ENCODE measurements at regions not wholly inside any gene's neighbourhood (a gene's known extent, or its start where the extent isn't known, plus 50 kb on each side); places are given as distances from the start of the nearest gene placed in this dataset.

- Histone ChIP-seq H3K27me3 (ENCODE audit: control insufficient read depth in 2 of 2, insufficient read depth in 2 of 2, low read length in 2 of 2) (no peaks in the 10 kb centered on the region), H3K36me3 (ENCODE audit: control insufficient read depth in 2 of 3, insufficient read depth in 3 of 3, low read length in 3 of 3) (no peaks in the 10 kb centered on the region), H3K4me1 (ENCODE audit: control insufficient read depth in 2 of 2, insufficient read depth in 2 of 2, low read length in 2 of 2) (no peaks in the 10 kb centered on the region), H3K4me3 (ENCODE audit: low read length) (no peak overlapping the region), H3K27ac (ENCODE audit: low read depth, low read length) (no peak overlapping the region), H3K9me3 (ENCODE audit: control insufficient read depth in 2 of 3, low read length in 3 of 3) (no peaks in the 10 kb centered on the region)
- Mint-ChIP-seq H3K9me3 (peaks cover 0 to 4% (median 0%) of the 10 kb centered on the region in 11 donors), H3K4me3 (no peak overlapping the region), H3K27me3 (peaks cover 0 to 57% (median 0%) of the 10 kb centered on the region in 5 donors), H3K4me1 (peaks cover 0 to 4% (median 0%) of the 10 kb centered on the region in 7 donors), H3K27ac (no peak overlapping the region), H3K36me3 (no peaks in the 10 kb centered on the region)
- DNase-seq (no peak), ATAC-seq (no peak)
- ChIA-PET POLR2A (no interaction called here), CTCF (no interaction called here)
- intact Hi-C loops (cut with micrococcal nuclease), result no loop called here
These were observed 502.0 kb upstream of the MKI67 start for GRCh38 chr10:128628252-128628651.

DNA sequence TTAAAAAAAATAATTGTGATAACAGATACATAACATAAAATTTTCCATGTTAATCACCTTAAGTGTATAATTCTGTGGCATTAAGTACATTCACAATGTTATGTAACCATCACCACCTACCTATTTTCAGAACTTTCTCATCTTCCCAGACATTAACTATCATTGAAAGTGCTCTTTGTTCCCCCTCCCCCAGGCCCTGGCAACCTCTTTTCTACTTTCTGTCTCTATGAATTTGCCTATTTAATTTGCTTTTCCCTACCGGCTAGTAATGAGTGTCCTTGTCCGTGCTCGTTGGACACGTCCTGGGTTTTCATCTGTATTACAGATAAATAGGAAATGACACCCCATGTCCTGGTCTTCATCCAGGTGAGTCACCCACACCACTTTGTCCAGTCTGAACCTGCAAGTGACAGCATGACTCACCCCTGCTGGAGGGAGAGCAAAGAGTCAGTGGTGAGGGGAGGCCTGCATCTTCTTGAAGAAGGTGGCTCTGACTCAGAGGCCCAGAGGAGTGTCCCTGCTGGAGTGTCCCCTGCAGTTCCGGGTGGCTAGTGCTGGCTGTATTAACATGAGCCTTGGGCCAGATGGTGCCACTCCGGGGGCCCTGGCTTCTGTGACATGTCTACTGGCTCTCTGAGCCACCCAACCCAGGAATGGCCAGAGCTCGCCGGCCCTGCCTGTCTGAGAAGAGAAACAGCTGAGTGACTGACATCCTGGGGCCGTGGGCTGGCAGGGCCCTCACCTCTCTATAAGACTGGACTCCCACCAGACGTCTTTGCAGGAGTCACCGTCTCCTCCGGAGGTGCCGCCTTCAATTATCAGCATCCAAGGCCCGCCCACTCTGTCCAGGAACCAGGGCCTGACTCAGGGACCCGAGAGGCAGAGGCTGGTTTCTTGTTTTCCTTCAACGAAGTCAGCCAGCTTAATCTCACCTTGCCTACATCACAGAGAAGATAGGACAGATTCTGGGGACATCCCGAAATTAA, 503.2 kb upstream of the MKI67 start:
- intact Hi-C loops (cut with micrococcal nuclease), result loop anchor here in 1 of 2 donors (5.0 kb wide), 1 partner anchor 1498 kb away; no protein-coding TSS in a partner anchor
- Histone ChIP-seq H3K4me1 (ENCODE audit: control insufficient read depth in 2 of 2, insufficient read depth in 2 of 2, low read length in 2 of 2) (no peaks in the 10 kb centered on the region), H3K27me3 (ENCODE audit: control insufficient read depth in 2 of 2, insufficient read depth in 2 of 2, low read length in 2 of 2) (no peaks in the 10 kb centered on the region), H3K4me3 (ENCODE audit: low read length) (no peak overlapping the region), H3K27ac (ENCODE audit: low read depth, low read length) (no peak overlapping the region), H3K9me3 (ENCODE audit: control insufficient read depth in 2 of 3, low read length in 3 of 3) (no peaks in the 10 kb centered on the region), H3K36me3 (ENCODE audit: control insufficient read depth in 2 of 3, insufficient read depth in 3 of 3, low read length in 3 of 3) (no peaks in the 10 kb centered on the region)
- Mint-ChIP-seq H3K27ac (no peak overlapping the region), H3K27me3 (peaks cover 0 to 56% (median 5%) of the 10 kb centered on the region in 5 donors), H3K4me1 (peaks cover 0 to 4% (median 0%) of the 10 kb centered on the region in 7 donors), H3K9me3 (peaks cover 0 to 4% (median 0%) of the 10 kb centered on the region in 11 donors), H3K36me3 (no peaks in the 10 kb centered on the region), H3K4me3 (no peak overlapping the region)
- DNase-seq (no peak), ATAC-seq (no peak)
- ChIA-PET POLR2A (no interaction called here), CTCF (no interaction called here)

DNA sequence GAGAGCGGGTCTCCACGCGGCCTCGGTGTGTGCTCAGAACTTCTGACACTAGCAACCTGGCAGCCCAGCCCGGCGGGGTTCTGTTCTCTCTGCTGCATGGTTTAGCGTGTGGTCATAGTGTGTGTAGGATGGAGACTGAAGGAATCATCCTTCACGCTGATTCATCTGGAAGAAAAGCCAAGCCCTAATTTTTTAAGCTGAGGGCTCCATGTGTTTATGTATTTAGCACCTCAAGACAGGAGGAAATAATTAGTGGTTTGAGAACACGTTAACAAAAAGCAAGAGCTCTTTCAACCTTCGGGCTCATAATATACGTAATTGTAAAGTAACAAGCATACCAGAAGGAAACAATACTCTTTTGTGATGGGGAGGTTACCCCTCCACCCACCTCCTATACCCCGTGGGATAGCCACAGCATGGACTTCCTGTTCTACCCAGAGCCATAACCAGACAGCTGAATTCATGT, 504.6 kb upstream of the MKI67 start:
- peaks cover 0 to 4% (median 0%) of the 10 kb centered on the region in 11 donors for H3K9me3 Mint-ChIP-seq
- ChIA-PET CTCF (no interaction called here), POLR2A (no interaction called here)
- Histone ChIP-seq H3K4me3 (ENCODE audit: low read length) (no peak overlapping the region), H3K27ac (ENCODE audit: low read depth, low read length) (no peak overlapping the region), H3K36me3 (ENCODE audit: control insufficient read depth in 2 of 3, insufficient read depth in 3 of 3, low read length in 3 of 3) (no peaks in the 10 kb centered on the region), H3K27me3 (ENCODE audit: control insufficient read depth in 2 of 2, insufficient read depth in 2 of 2, low read length in 2 of 2) (no peaks in the 10 kb centered on the region), H3K4me1 (ENCODE audit: control insufficient read depth in 2 of 2, insufficient read depth in 2 of 2, low read length in 2 of 2) (no peaks in the 10 kb centered on the region), H3K9me3 (ENCODE audit: control insufficient read depth in 2 of 3, low read length in 3 of 3) (no peaks in the 10 kb centered on the region)
- no peak overlapping the region for H3K4me3 Mint-ChIP-seq
- H3K27me3 Mint-ChIP-seq, result peaks cover 0 to 56% (median 10%) of the 10 kb centered on the region in 5 donors
- H3K4me1 Mint-ChIP-seq, result peaks cover 0 to 4% (median 0%) of the 10 kb centered on the region in 7 donors
- ATAC-seq, result no peak
- H3K36me3 Mint-ChIP-seq, result no peaks in the 10 kb centered on the region
- intact Hi-C loops (cut with micrococcal nuclease), result loop anchor here in 1 of 2 donors (5.0 kb wide), 1 partner anchor 1496 kb away; no protein-coding TSS in a partner anchor
- no peak for DNase-seq
- no peak overlapping the region for H3K27ac Mint-ChIP-seq

DNA sequence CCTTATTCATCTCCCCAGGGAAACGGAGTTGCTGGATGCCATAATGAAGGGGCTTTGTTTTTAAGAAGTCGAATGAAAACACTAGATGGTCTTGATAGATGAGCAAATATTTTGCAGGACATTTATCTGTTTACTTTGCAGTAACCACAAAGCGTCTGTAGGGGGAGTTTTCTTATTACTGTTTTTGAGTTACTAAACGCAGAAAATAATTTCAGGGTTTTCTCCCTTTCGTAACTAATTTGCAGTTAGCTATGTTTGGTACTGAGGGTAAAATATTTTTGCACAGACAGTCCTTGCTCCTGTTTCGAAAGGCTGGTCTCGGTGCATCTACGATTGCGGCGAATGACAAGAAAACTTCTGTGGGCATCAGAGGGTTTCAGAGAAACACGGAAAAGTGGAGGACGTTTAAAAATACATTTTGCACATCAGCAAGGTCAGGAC, 505.6 kb upstream of the MKI67 start:
- Histone ChIP-seq H3K27me3 (ENCODE audit: control insufficient read depth in 2 of 2, insufficient read depth in 2 of 2, low read length in 2 of 2) (no peaks in the 10 kb centered on the region), H3K9me3 (ENCODE audit: control insufficient read depth in 2 of 3, low read length in 3 of 3) (no peaks in the 10 kb centered on the region), H3K27ac (ENCODE audit: low read depth, low read length) (no peak overlapping the region), H3K4me1 (ENCODE audit: control insufficient read depth in 2 of 2, insufficient read depth in 2 of 2, low read length in 2 of 2) (no peaks in the 10 kb centered on the region), H3K4me3 (ENCODE audit: low read length) (no peak overlapping the region), H3K36me3 (ENCODE audit: control insufficient read depth in 2 of 3, insufficient read depth in 3 of 3, low read length in 3 of 3) (no peaks in the 10 kb centered on the region)
- ChIA-PET POLR2A (no interaction called here), CTCF (no interaction called here)
- no peak for ATAC-seq
- Mint-ChIP-seq H3K27ac (no peak overlapping the region), H3K36me3 (no peaks in the 10 kb centered on the region), H3K4me3 (no peak overlapping the region), H3K27me3 (peaks cover 2 to 49% (median 10%) of the 10 kb centered on the region in 5 donors), H3K9me3 (peaks cover 0 to 4% (median 0%) of the 10 kb centered on the region in 11 donors), H3K4me1 (peaks cover 0 to 4% (median 0%) of the 10 kb centered on the region in 7 donors)
- DNase-seq, result no peak
- intact Hi-C loops (cut with micrococcal nuclease), result loop anchor here in 1 of 2 donors (5.0 kb wide), 1 partner anchor 1495 kb away; no protein-coding TSS in a partner anchor

DNA sequence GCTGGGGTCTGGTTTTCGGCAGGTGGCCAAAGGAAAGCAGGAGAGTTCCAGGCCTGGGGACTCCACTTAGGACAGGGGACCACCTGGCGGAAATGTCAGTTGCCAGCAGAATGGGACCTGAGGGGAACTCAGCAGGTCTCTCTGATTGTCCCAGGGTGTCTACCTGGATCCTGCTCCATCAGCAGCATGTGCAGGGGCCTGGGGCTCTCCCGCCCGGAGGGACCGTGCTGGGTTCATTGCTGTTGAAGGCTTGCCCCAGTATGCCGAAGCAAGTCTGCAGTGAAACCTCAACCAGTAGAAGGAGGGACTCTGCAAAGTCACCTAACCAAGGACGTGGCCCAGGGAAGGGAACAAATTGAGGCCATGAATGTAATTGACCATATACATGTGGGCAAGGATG, 506.5 kb upstream of the MKI67 start:
- Histone ChIP-seq H3K4me1 (ENCODE audit: control insufficient read depth in 2 of 2, insufficient read depth in 2 of 2, low read length in 2 of 2) (no peaks in the 10 kb centered on the region), H3K4me3 (ENCODE audit: low read length) (no peak overlapping the region), H3K27ac (ENCODE audit: low read depth, low read length) (no peak overlapping the region), H3K27me3 (ENCODE audit: control insufficient read depth in 2 of 2, insufficient read depth in 2 of 2, low read length in 2 of 2) (no peaks in the 10 kb centered on the region), H3K9me3 (ENCODE audit: control insufficient read depth in 2 of 3, low read length in 3 of 3) (no peaks in the 10 kb centered on the region), H3K36me3 (ENCODE audit: control insufficient read depth in 2 of 3, insufficient read depth in 3 of 3, low read length in 3 of 3) (no peaks in the 10 kb centered on the region)
- Mint-ChIP-seq H3K27ac (no peak overlapping the region), H3K9me3 (peaks cover 0 to 4% (median 0%) of the 10 kb centered on the region in 11 donors), H3K27me3 (peaks cover 2 to 40% (median 14%) of the 10 kb centered on the region in 5 donors), H3K4me3 (no peak overlapping the region), H3K4me1 (no peaks in the 10 kb centered on the region), H3K36me3 (no peaks in the 10 kb centered on the region)
- CTCF ChIA-PET, result no interaction called here
- DNase-seq (no peak), ATAC-seq (no peak)
- POLR2A ChIA-PET, result no interaction called here
- intact Hi-C loops (cut with micrococcal nuclease), result loop anchor here in 1 of 2 donors (5.0 kb wide), 1 partner anchor 1495 kb away; no protein-coding TSS in a partner anchor

DNA sequence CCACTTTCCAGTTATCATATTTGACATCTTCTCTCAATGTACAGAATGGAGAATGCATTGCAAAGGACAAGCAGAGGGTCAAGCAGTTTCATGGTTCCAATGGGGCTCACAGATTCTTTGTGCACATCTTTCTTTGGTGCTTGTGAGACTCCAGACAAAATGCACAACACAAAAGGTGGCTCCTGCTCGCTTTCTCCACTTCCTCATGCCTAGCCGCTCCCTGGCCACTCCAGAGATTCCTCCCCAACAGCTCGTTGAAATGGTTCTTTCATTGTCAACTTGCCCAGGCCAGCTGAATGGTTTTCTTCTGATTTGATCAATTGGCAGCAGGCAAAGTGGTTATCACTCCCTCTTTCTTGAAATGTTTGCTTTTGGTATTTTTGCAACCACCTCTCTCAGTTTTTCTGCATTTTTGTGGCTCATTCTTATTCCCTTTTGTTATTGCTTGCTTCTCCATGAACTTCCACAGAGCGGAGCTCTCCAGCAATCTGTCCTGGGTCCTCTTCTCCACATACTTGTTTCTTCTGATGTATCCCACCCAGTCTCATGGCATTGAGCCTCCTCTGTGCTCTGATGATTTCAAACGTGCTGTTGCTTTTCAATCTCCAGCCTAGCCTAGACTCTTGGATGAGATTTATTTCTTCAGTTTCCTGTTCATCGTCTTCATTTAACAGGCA, 507.8 kb upstream of the MKI67 start:
- ChIA-PET CTCF (no interaction called here), POLR2A (no interaction called here)
- H3K27ac Mint-ChIP-seq, result no peak overlapping the region
- intact Hi-C loops (cut with micrococcal nuclease), result loop anchor here in 1 of 2 donors (5.0 kb wide), 1 partner anchor 1493 kb away; no protein-coding TSS in a partner anchor
- Histone ChIP-seq H3K9me3 (ENCODE audit: control insufficient read depth in 2 of 3, low read length in 3 of 3) (no peaks in the 10 kb centered on the region), H3K4me1 (ENCODE audit: control insufficient read depth in 2 of 2, insufficient read depth in 2 of 2, low read length in 2 of 2) (no peaks in the 10 kb centered on the region), H3K36me3 (ENCODE audit: control insufficient read depth in 2 of 3, insufficient read depth in 3 of 3, low read length in 3 of 3) (no peaks in the 10 kb centered on the region), H3K27me3 (ENCODE audit: control insufficient read depth in 2 of 2, insufficient read depth in 2 of 2, low read length in 2 of 2) (no peaks in the 10 kb centered on the region), H3K4me3 (ENCODE audit: low read length) (no peak overlapping the region), H3K27ac (ENCODE audit: low read depth, low read length) (no peak overlapping the region)
- H3K36me3 Mint-ChIP-seq, result no peaks in the 10 kb centered on the region
- no peak overlapping the region for H3K4me3 Mint-ChIP-seq
- DNase-seq (no peak), ATAC-seq (no peak)
- H3K27me3 Mint-ChIP-seq, result peaks cover 2 to 33% (median 14%) of the 10 kb centered on the region in 5 donors
- H3K4me1 Mint-ChIP-seq, result no peaks in the 10 kb centered on the region
- peaks cover 0 to 8% (median 0%) of the 10 kb centered on the region in 11 donors for H3K9me3 Mint-ChIP-seq
